ENCODE measurements at regions not wholly inside any gene's neighbourhood (a gene's known extent, or its start where the extent isn't known, plus 50 kb on each side); places are given as distances from the start of the nearest gene placed in this dataset.

GRCh38 chr10:52956461-52956860 lies 183.9 kb upstream of the MBL2 start:
- H3K4me3 Mint-ChIP-seq = no peak overlapping the region
- intact Hi-C loops (cut with micrococcal nuclease) = no loop called here
- TF ChIP-seq CTCF (IDR thresholded peaks at IDR 0.05) = no peak
- no peak for ATAC-seq
- H3K27ac Mint-ChIP-seq = no peak overlapping the region
- DNase-seq = no peak
- peaks cover 2% of the 10 kb centered on the region for H3K9me3 Mint-ChIP-seq
- H3K36me3 Mint-ChIP-seq (ENCODE audit: low read depth) = no peaks in the 10 kb centered on the region
- ChIA-PET CTCF (no interaction called here), POLR2A (no interaction called here)
- H3K4me1 Mint-ChIP-seq (ENCODE audit: low read depth) = no peaks in the 10 kb centered on the region
- H3K27me3 Mint-ChIP-seq = no peaks in the 10 kb centered on the region

- no peaks in the 10 kb centered on the region for H3K27me3 Mint-ChIP-seq
- ATAC-seq (no peak), DNase-seq (no peak)
- no peaks in the 10 kb centered on the region for H3K9me3 Mint-ChIP-seq
- no peaks in the 10 kb centered on the region for H3K36me3 Mint-ChIP-seq (ENCODE audit: low read depth)
- ChIA-PET POLR2A (no interaction called here), CTCF (no interaction called here)
- no peak for TF ChIP-seq CTCF (IDR thresholded peaks at IDR 0.05)
- H3K4me3 Mint-ChIP-seq = no peak overlapping the region
- no peaks in the 10 kb centered on the region for H3K4me1 Mint-ChIP-seq (ENCODE audit: low read depth)
- intact Hi-C loops (cut with micrococcal nuclease) = no loop called here
- H3K27ac Mint-ChIP-seq = no peak overlapping the region
Observed at GRCh38 chr10:52955337-52955736, 182.8 kb upstream of the MBL2 start.

- H3K4me3 Mint-ChIP-seq = no peak overlapping the region
- intact Hi-C loops (cut with micrococcal nuclease) = no loop called here
- H3K9me3 Mint-ChIP-seq = no peaks in the 10 kb centered on the region
- no peak for DNase-seq
- no peak for TF ChIP-seq CTCF (IDR thresholded peaks at IDR 0.05)
- H3K27ac Mint-ChIP-seq = no peak overlapping the region
- ChIA-PET CTCF (no interaction called here), POLR2A (no interaction called here)
- no peaks in the 10 kb centered on the region for H3K27me3 Mint-ChIP-seq
- no peaks in the 10 kb centered on the region for H3K4me1 Mint-ChIP-seq (ENCODE audit: low read depth)
- ATAC-seq = no peak
- H3K36me3 Mint-ChIP-seq (ENCODE audit: low read depth) = no peaks in the 10 kb centered on the region
Observed at GRCh38 chr10:52954407-52954806, 181.8 kb upstream of the MBL2 start.

- Mint-ChIP-seq H3K4me3 (no peak overlapping the region), H3K4me1 (ENCODE audit: low read depth) (no peaks in the 10 kb centered on the region), H3K36me3 (ENCODE audit: low read depth) (no peaks in the 10 kb centered on the region), H3K27me3 (no peaks in the 10 kb centered on the region), H3K9me3 (no peaks in the 10 kb centered on the region), H3K27ac (no peak overlapping the region)
- no peak for DNase-seq
- POLR2A ChIA-PET = no interaction called here
- no peak for TF ChIP-seq CTCF (IDR thresholded peaks at IDR 0.05)
- CTCF ChIA-PET = no interaction called here
- intact Hi-C loops (cut with micrococcal nuclease) = no loop called here
- no peak for ATAC-seq
Observed at GRCh38 chr10:52952391-52953055, 179.9 kb upstream of the MBL2 start.

GRCh38 chr10:52951824-52952223 lies 179.2 kb upstream of the MBL2 start:
- no peak for TF ChIP-seq CTCF (IDR thresholded peaks at IDR 0.05)
- intact Hi-C loops (cut with micrococcal nuclease) = no loop called here
- H3K27ac Mint-ChIP-seq = no peak overlapping the region
- H3K27me3 Mint-ChIP-seq = no peaks in the 10 kb centered on the region
- no peaks in the 10 kb centered on the region for H3K4me1 Mint-ChIP-seq (ENCODE audit: low read depth)
- ATAC-seq = no peak
- H3K36me3 Mint-ChIP-seq (ENCODE audit: low read depth) = no peaks in the 10 kb centered on the region
- CTCF ChIA-PET = no interaction called here
- peak; percentile 38 for DNase-seq
- no peaks in the 10 kb centered on the region for H3K9me3 Mint-ChIP-seq
- H3K4me3 Mint-ChIP-seq = no peak overlapping the region
- POLR2A ChIA-PET = no interaction called here
